ENCODE measurements at regions not wholly inside any gene's neighbourhood (a gene's known extent, or its start where the extent isn't known, plus 50 kb on each side); places are given as distances from the start of the nearest gene placed in this dataset.

GRCh38 chr3:81894598-81894997, 133.2 kb upstream of the GBE1 start:
- Histone ChIP-seq H3K79me2 (ENCODE audit: insufficient read depth, low read length) (no peaks in the 10 kb centered on the region), H3K4me2 (replicated peaks; ENCODE audit: extremely low read depth, low read length, poor library complexity, severe bottlenecking) (no peak overlapping the region), H3K4me1 (ENCODE audit: control insufficient read depth in 1 of 2, insufficient read depth in 2 of 2, low read length in 2 of 2) (no peaks in the 10 kb centered on the region), H3K9me3 (replicated peaks in 1 of 2; ENCODE audit: control insufficient read depth in 1 of 2, insufficient read depth in 1 of 2, low read length in 2 of 2) (no peaks in the 10 kb centered on the region), H4K20me1 (ENCODE audit: insufficient read depth, low read length) (no peaks in the 10 kb centered on the region), H2AFZ (ENCODE audit: insufficient read depth, low read depth, low read length, poor library complexity, severe bottlenecking) (no peak overlapping the region), H3K27ac (ENCODE audit: low read depth in 1 of 2, low read length in 2 of 2) (no peak overlapping the region), H3K36me3 (replicated peaks in 1 of 2; ENCODE audit: control insufficient read depth in 1 of 2, insufficient read depth in 2 of 2, low read length in 2 of 2) (no peaks in the 10 kb centered on the region), H3K27me3 (ENCODE audit: control insufficient read depth in 2 of 2, insufficient read depth in 2 of 2, low read length in 2 of 2) (no peaks in the 10 kb centered on the region), H3K9ac (ENCODE audit: insufficient read depth, low read length, poor library complexity, severe bottlenecking) (no peak overlapping the region), H3K4me3 (replicated peaks in 1 of 3; ENCODE audit: low read depth in 2 of 3, low read length in 3 of 3) (no peak overlapping the region)
- H3K9me3 Mint-ChIP-seq = peaks cover 0 to 3% (median 0%) of the 10 kb centered on the region in 7 donors
- peaks cover 2% of the 10 kb centered on the region for H3K4me1 Mint-ChIP-seq
- DNase-seq = no peak
- H3K36me3 Mint-ChIP-seq = no peaks in the 10 kb centered on the region
- WGBS (ENCODE audit: insufficient coverage) = 100% methylated on average over 1 of the region's 4 CpGs
- no peak overlapping the region for H3K4me3 Mint-ChIP-seq
- no peak overlapping the region for H3K27ac Mint-ChIP-seq
- intact Hi-C loops (cut with micrococcal nuclease) = no loop called here
- no peak for TF ChIP-seq CTCF (IDR thresholded peaks at IDR 0.05)
- H3K27me3 Mint-ChIP-seq (ENCODE audit: low read depth in 3 of 3) = peaks cover 0 to 1% (median 0%) of the 10 kb centered on the region in 3 donors

GRCh38 chr3:81891055-81891895, 129.8 kb upstream of the GBE1 start:
- Histone ChIP-seq H3K4me2 (replicated peaks; ENCODE audit: extremely low read depth, low read length, poor library complexity, severe bottlenecking) (no peak overlapping the region), H3K27ac (ENCODE audit: low read depth in 1 of 2, low read length in 2 of 2) (no peak overlapping the region), H3K9ac (ENCODE audit: insufficient read depth, low read length, poor library complexity, severe bottlenecking) (no peak overlapping the region), H3K79me2 (ENCODE audit: insufficient read depth, low read length) (no peaks in the 10 kb centered on the region), H4K20me1 (ENCODE audit: insufficient read depth, low read length) (no peaks in the 10 kb centered on the region), H3K9me3 (replicated peaks in 1 of 2; ENCODE audit: control insufficient read depth in 1 of 2, insufficient read depth in 1 of 2, low read length in 2 of 2) (no peaks in the 10 kb centered on the region), H3K27me3 (ENCODE audit: control insufficient read depth in 2 of 2, insufficient read depth in 2 of 2, low read length in 2 of 2) (no peaks in the 10 kb centered on the region), H3K4me1 (ENCODE audit: control insufficient read depth in 1 of 2, insufficient read depth in 2 of 2, low read length in 2 of 2) (no peaks in the 10 kb centered on the region), H3K36me3 (replicated peaks in 1 of 2; ENCODE audit: control insufficient read depth in 1 of 2, insufficient read depth in 2 of 2, low read length in 2 of 2) (no peaks in the 10 kb centered on the region), H3K4me3 (replicated peaks in 1 of 3; ENCODE audit: low read depth in 2 of 3, low read length in 3 of 3) (no peak overlapping the region), H2AFZ (ENCODE audit: insufficient read depth, low read depth, low read length, poor library complexity, severe bottlenecking) (no peak overlapping the region)
- DNase-seq = no peak
- peaks cover 0 to 3% (median 0%) of the 10 kb centered on the region in 7 donors for H3K9me3 Mint-ChIP-seq
- WGBS (ENCODE audit: insufficient coverage) = 94% methylated on average over 5 of the region's 8 CpGs
- no peak overlapping the region for H3K4me3 Mint-ChIP-seq
- no peak overlapping the region for H3K27ac Mint-ChIP-seq
- H3K4me1 Mint-ChIP-seq = peaks cover 1% of the 10 kb centered on the region
- TF ChIP-seq CTCF (IDR thresholded peaks at IDR 0.05) = no peak
- peaks cover 0 to 1% (median 0%) of the 10 kb centered on the region in 3 donors for H3K27me3 Mint-ChIP-seq (ENCODE audit: low read depth in 3 of 3)
- intact Hi-C loops (cut with micrococcal nuclease) = no loop called here
- H3K36me3 Mint-ChIP-seq = no peaks in the 10 kb centered on the region

All from CD14-positive monocyte (primary cell).